ENCODE measurements at regions not wholly inside any gene's neighbourhood (a gene's known extent, or its start where the extent isn't known, plus 50 kb on each side); places are given as distances from the start of the nearest gene placed in this dataset.

- TF ChIP-seq SIN3A (IDR thresholded peaks at IDR 0.05; ENCODE audit: borderline replicate concordance, insufficient read depth, low read length) (no peak), TAF1 (IDR thresholded peaks at IDR 0.05; ENCODE audit: borderline replicate concordance, insufficient read depth, low read length) (no peak)
Observed at GRCh38 chr6:113650610-113650979, 206.6 kb upstream of the MARCKS start.
